ENCODE measurements at regions not wholly inside any gene's neighbourhood (a gene's known extent, or its start where the extent isn't known, plus 50 kb on each side); places are given as distances from the start of the nearest gene placed in this dataset.

GRCh38 chr4:18847249-18847890 lies 825.8 kb upstream of the LCORL start:
- no peak for TF ChIP-seq CTCF (IDR thresholded peaks at IDR 0.05)
- TF ChIP-seq POLR2A (IDR thresholded peaks at IDR 0.05), result no peak
- TF ChIP-seq EP300 (IDR thresholded peaks at IDR 0.05), result no peak
